Motor neuron (in vitro differentiated cells): ENCODE measurements at regions not wholly inside any gene's neighbourhood (a gene's known extent, or its start where the extent isn't known, plus 50 kb on each side); places are given as distances from the start of the nearest gene placed in this dataset.

Source experiments
- ATAC-seq, 8 experiments: fragments of 200-7000 bp; cut with Tn5 transposase; replicated peaks in 6 of 8; 2 replicates each; pipeline ENCODE4 v1.8.0; 2021; ENCODE audit warnings: mild to moderate bottlenecking in 8 of 8, moderate library complexity in 8 of 8
- H3K27ac ChIP-seq, 2 donors: fragments of 250-450 bp; sonication (Bioruptor Pico); 2 replicates each; pipeline ENCODE4 v1.9.0; 2021; ENCODE audit warnings: antibody characterized with exemption in 2 of 2, mild to moderate bottlenecking in 2 of 2, moderate library complexity in 1 of 2
- H3K4me1 ChIP-seq, 2 donors: fragments of 250-450 bp; sonication (Bioruptor Pico); replicated peaks in 1 of 2; 2 replicates each; pipeline ENCODE4 v1.6.1; 2021; ENCODE audit warnings: antibody characterized with exemption in 2 of 2, mild to moderate bottlenecking in 2 of 2, moderate library complexity in 1 of 2
- H3K4me3 ChIP-seq, 5 donors: fragments of 250-450 bp; sonication (Bioruptor Pico); 2 replicates each; pipeline ENCODE4 v1.9.0; 2021; ENCODE audit warnings: antibody characterized with exemption in 5 of 5, mild to moderate bottlenecking in 5 of 5, moderate library complexity in 4 of 5
- WGBS, 10 experiments: fragments of 450-650 bp; shearing (Covaris generic); methylation state at CpG; one replicate each; pipeline ENCODE4 v1.0.0; 2022; 5-methylcytosine and 5-hydroxymethylcytosine counted together
- in situ Hi-C, 9 experiments: fragments of 400-800 bp; cut with MboI; loops; one replicate each; pipeline ENCODE4 v1.15.0; 2021; ENCODE audit warnings: low sequenced_read_pairs in 9 of 9, low pct_unique_long_range_greater_than_20kb in 2 of 9; ENCODE audit not compliant: unreplicated experiment in 9 of 9

DNA sequence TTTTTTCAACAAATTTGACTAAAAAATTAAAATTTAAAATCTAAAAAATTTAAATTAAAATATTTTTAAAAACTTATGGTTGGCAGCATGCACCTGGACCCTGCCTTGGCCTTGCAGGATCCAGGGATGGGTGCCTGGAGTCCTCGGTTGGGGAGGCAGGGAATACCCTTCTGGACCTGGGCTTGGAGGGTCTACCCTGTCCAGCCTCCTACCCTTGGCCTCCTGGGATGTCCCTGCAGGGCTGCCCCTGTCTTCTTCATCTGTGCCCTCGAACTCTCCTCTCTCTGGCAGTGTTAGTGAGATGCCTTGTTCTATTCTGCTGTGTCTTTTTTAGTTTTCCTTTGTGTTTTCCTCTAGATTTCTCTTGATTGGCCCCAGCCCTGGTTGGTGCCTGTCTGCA lies 68.9 kb upstream of the HAAO start:
- in situ Hi-C loops = loop anchor here in 1 of 9 experiments (25.0 kb wide), 1 partner anchor 376 kb away; the partner anchor contains the start of gene ZFP36L2
- H3K4me3 ChIP-seq = no peak overlapping the region
- H3K27ac ChIP-seq = no peak overlapping the region
- 60 to 100% (median 85%) methylated on average over 1 to 2 of the region's 2 CpGs; no CpG with 5 or more reads in 4 of the 10 experiments for WGBS, 10 experiments
- ATAC-seq = no peak
- H3K4me1 ChIP-seq = no peaks in the 10 kb centered on the region

DNA sequence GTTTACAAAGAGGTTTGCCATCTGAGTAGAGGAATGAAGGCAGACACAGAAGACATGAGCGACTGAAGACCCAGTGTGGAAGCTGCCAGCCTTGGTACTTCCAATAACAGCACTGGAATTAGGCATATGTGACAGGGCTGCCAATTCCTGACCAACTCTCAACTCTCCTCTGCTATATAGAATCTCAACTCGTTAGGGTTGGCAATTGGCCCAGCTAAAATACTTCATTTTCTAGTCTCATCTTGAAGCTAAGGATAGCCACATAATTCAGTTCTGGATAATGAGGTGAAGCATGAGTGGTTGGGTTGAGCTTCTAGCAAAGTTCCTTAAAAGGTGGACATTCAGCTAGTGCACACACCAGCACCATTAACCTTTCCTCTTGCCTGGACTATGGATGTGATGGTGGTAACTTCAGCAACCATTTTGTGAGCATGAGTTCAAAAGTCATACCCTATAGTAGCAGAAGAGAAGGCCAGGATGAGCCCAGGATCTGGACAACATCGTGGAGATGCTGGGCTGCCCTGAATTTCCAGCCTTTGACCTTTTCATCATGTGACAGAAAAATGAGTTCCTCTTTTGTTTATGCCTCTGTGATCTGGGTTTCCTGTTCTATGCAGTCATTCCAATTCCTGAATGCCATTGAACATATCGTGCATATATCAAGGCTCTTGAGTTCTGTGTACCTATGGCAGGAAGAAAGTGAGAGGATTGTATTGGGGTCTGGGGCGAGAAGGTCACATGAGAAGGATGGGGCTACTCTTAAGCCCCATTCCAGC lies 68.1 kb upstream of the HAAO start:
- in situ Hi-C loops = loop anchor here in 1 of 9 experiments (25.0 kb wide), 1 partner anchor 377 kb away; the partner anchor contains the start of gene ZFP36L2
- ATAC-seq = no peak

DNA sequence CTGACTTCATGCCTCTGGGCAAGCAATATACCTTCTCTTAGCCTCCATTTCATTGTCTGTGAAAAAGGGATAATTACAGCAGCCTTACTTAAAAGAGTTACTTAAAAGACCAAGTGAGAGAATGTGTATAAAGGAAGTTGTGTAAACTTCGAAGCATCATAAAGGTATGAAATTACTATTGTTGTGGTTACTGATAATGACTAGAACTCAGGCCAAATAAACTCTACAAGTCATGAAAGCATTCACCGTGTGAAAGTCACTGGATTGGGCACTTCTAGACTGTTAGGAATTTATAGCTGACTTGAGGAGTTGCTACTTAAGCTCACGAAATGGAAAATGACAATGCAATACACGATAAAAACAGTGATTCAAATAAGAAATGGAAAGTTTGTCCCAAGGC lies 67.4 kb upstream of the HAAO start:
- H3K4me3 ChIP-seq = no peak overlapping the region
- ATAC-seq = no peak
- in situ Hi-C loops = loop anchor here in 1 of 9 experiments (25.0 kb wide), 1 partner anchor 378 kb away; the partner anchor contains the start of gene ZFP36L2
- H3K4me1 ChIP-seq = no peaks in the 10 kb centered on the region
- 42 to 96% (median 84%) methylated on average over 2 to 4 of the region's 4 CpGs for WGBS, 10 experiments
- no peak overlapping the region for H3K27ac ChIP-seq

More for the DNA sequence above, 68.1 kb upstream of the HAAO start:
- no peak overlapping the region for H3K27ac ChIP-seq
- WGBS, 10 experiments = 60 to 100% (median 85%) methylated on average over 2 to 4 of the region's 5 CpGs
- no peak overlapping the region for H3K4me3 ChIP-seq
- H3K4me1 ChIP-seq = no peaks in the 10 kb centered on the region

- peak in 3 of 8 experiments; percentile 59 to 67 (median 64) for ATAC-seq
- no peak overlapping the region for H3K4me3 ChIP-seq
- in situ Hi-C loops = loop anchor here in 1 of 9 experiments (25.0 kb wide), 1 partner anchor 378 kb away; the partner anchor contains the start of gene ZFP36L2
- no peak overlapping the region for H3K27ac ChIP-seq
- H3K4me1 ChIP-seq = peaks cover 4 to 5% of the 10 kb centered on the region in 2 donors
- 0 to 86% (median 7%) methylated on average over 1 to 2 of the region's 2 CpGs; no CpG with 5 or more reads in 3 of the 10 experiments for WGBS, 10 experiments
Observed at GRCh38 chr2:42859006-42859552, 66.7 kb upstream of the HAAO start.

DNA sequence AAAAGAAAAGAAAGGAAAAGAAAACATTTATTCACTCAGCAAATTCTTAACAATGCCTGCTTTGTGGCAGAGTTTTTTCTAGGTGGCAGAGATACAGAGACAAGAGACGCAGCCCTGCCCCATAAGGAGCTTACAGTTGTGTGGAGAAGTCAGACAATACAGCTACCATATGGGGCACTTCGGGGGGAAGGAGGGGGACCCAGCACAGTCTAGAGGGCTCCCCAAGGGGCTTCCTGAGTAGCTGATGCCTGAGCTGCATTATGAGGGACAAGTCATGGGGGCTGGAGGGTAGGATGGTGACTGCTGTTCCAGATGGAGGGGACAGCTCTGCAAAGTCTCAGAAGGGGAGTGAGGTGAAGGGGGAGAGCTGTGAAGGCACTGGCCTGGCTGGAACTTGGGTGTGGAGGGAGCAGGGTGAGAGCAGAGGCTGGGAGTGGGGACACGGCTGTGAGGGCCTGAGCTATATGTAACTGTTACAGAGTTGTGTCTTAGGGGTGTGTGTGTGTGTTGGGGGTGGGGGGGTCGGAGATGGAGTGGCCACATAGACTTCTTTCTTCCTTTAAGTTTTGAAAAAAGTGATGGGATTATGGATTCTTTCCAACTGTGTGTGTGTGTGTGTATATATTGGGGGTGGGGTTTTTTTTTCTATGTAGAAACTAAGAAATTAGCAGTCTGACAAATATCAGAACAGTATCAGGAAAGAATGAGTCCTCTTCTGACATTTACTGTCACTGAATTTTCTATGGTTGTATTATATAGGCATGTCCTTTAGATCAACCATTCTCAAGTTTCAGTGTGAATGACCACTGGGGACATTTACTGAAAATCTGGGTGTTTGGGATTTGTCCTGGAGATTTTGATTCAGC lies 66.0 kb upstream of the HAAO start:
- in situ Hi-C loops = loop anchor here in 1 of 9 experiments (25.0 kb wide), 1 partner anchor 379 kb away; the partner anchor contains the start of gene ZFP36L2
- Histone ChIP-seq H3K4me1 (peaks cover 11 to 12% of the 10 kb centered on the region in 2 donors), H3K4me3 (no peak overlapping the region), H3K27ac (no peak overlapping the region)
- 50 to 100% (median 90%) methylated on average over 1 to 2 of the region's 4 CpGs; no CpG with 5 or more reads in 4 of the 10 experiments for WGBS, 10 experiments
- ATAC-seq = no peak

DNA sequence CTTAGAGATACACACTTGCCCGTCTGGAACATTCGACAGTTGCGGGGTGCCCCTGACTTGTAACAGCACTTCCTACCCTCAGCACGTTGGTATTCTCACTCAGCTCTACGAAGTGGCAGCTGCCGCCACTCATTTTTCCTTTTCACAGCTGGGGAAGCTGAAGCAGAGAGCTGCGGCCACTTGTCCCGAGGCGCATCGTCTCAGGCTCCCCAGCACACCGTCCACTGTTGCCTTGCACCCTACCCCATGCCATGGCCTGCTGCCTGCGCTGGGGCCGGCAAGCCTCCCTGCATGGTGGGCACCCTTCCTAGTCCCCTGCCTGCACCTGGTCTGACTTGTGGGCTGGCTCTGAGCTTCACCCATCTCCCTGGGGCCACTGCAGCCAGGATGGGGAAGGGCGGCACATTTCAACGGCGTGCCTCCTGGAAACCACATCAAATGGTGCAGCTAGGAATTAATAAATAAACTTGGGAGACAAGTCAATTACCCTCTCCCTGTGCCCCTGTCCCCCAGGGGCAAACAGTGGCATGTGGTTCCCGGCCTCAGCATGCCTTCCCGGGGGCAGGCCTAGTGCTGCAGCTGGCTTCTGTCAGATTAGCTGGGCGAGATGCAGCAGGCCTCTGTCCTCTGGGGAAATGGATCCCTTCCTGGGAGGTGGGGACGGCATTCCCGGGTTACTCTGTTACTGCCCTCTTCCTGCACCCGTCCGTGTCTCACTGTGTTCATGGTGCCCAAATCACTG lies 64.7 kb upstream of the HAAO start:
- in situ Hi-C loops = loop anchor here in 1 of 9 experiments (25.0 kb wide), 1 partner anchor 380 kb away; the partner anchor contains the start of gene ZFP36L2
- ATAC-seq = peak in 1 of 8 experiments; percentile 65
- Histone ChIP-seq H3K27ac (no peak overlapping the region), H3K4me1 (peaks cover 12 to 19% of the 10 kb centered on the region in 2 donors), H3K4me3 (no peak overlapping the region)
- 57 to 100% (median 85%) methylated on average over 1 to 16 of the region's 23 CpGs; no CpG with 5 or more reads in 3 of the 10 experiments for WGBS, 10 experiments

DNA sequence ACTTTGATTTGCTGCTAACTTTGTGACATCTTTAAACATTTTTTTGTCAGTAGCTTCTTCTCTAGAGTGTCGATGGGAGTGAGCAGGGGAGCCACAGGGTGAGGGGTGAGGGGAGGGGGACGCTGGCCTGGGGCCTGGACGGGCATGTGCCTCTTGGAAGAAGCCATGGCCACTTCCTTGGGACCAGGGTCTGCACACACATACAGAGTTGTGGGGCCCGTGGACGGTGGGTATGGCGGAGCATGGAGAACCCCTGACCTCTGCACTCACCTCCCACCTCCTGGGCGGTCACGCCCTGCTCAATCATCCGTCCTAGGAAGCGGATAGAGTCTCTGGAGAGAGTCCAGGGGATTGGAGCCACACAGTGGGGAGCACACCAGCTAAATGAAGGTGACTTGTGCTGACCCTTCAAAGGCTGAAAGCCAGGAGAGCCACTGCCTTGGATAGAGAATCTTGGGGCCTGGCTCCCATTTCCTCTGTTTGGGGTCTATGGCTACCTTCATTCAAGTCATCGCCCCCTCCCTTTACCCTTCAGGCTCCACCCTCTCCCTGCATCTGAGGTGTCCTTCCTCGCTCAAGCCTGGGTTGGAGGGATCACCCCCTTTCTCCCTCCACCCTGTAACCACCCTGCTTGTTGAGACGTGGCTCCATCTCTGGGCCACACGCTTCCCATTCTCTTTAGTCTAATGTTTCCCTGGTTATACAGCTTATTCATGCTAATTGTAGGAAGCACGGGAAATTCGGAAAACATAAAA lies 63.9 kb upstream of the HAAO start:
- H3K27ac ChIP-seq = no peak overlapping the region
- peaks cover 12 to 19% of the 10 kb centered on the region in 2 donors for H3K4me1 ChIP-seq
- WGBS, 10 experiments = 83 to 100% (median 95%) methylated on average over 1 to 10 of the region's 16 CpGs; no CpG with 5 or more reads in 6 of the 10 experiments
- no peak overlapping the region for H3K4me3 ChIP-seq
- in situ Hi-C loops = loop anchor here in 1 of 9 experiments (25.0 kb wide), 1 partner anchor 381 kb away; the partner anchor contains the start of gene ZFP36L2
- ATAC-seq = no peak

DNA sequence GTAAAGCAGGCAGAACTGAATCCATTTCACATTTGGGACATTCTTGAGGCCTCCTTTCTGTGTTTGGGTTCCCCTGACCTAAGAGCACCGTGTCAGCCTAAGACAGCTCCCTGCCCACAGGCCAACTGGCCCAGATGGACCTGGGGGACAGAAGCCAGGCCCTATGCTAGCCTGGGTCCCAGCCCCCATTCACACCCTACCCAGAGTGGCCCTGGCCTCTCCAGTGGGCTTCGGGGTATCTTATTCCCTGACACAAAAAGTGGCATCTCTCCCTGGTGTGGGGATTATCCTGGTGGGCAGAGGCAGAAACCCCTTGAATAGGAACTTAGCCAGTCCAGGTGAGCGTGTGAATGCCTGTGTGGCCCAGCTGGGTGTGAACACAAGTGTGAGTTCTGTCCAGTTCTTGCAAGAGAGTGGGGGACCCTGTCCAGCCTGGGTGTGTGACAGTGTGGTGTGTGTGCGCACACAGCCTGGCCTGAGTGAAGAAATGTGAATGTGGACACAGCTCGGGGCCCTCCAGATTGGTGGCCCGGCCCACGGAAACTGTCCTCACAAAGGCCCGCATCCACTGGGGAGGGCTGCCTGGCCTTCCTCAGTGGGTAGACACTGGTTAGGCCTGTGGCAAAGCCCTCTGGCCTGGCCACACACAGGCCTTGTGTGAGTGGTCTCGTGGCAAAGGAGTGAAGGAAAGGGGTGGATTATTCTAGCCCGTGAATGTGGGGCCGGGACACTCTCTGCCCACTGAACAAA lies 63.0 kb upstream of the HAAO start:
- H3K27ac ChIP-seq = no peak overlapping the region
- no peak for ATAC-seq
- in situ Hi-C loops = loop anchor here in 1 of 9 experiments (25.0 kb wide), 1 partner anchor 382 kb away; the partner anchor contains the start of gene ZFP36L2
- WGBS, 10 experiments = 30 to 100% (median 96%) methylated on average over 1 to 3 of the region's 11 CpGs; no CpG with 5 or more reads in 4 of the 10 experiments
- H3K4me3 ChIP-seq = no peak overlapping the region
- H3K4me1 ChIP-seq = peaks cover 12 to 19% of the 10 kb centered on the region in 2 donors

DNA sequence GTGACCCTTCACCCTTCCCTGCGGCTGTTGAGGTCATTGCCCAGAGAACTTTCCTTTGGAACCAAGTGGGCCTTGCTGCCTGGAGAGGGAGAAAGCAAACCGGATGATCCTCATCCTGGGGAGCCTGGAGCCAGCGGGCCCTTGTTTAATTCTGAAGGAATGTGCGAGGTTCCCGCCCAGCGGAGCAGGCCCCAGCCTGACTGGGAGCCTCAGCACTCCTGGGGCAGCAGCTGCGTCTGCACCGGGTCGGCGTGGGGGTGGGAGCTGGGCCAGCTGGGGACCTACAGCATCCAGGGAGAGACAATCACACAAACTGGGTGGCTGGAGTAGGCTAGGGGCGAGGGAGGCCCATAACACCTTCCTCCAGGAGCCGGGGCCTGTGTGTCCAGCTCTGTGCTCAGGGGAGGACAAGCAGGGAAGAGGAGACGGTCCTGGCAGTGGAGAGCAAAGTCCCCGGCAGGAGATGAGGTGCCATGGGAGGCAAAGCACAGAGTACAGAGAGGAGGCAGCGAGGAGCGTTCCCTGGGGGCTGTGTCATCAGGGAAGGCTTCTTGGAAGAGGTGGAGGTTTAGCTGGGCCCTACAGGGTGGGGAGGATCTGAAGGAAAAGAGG lies 61.9 kb upstream of the HAAO start:
- H3K27ac ChIP-seq = peak overlapping the region in 1 of 2 donors; percentile 74
- in situ Hi-C loops = loop anchor here in 1 of 9 experiments (25.0 kb wide), 1 partner anchor 383 kb away; the partner anchor contains the start of gene ZFP36L2
- H3K4me1 ChIP-seq = peaks cover 12 to 19% of the 10 kb centered on the region in 2 donors
- 20 to 90% (median 70%) methylated on average over 1 to 4 of the region's 16 CpGs; no CpG with 5 or more reads in 6 of the 10 experiments for WGBS, 10 experiments
- ATAC-seq = peak in 3 of 8 experiments; percentile 21 to 67 (median 26)
- H3K4me3 ChIP-seq = no peak overlapping the region

DNA sequence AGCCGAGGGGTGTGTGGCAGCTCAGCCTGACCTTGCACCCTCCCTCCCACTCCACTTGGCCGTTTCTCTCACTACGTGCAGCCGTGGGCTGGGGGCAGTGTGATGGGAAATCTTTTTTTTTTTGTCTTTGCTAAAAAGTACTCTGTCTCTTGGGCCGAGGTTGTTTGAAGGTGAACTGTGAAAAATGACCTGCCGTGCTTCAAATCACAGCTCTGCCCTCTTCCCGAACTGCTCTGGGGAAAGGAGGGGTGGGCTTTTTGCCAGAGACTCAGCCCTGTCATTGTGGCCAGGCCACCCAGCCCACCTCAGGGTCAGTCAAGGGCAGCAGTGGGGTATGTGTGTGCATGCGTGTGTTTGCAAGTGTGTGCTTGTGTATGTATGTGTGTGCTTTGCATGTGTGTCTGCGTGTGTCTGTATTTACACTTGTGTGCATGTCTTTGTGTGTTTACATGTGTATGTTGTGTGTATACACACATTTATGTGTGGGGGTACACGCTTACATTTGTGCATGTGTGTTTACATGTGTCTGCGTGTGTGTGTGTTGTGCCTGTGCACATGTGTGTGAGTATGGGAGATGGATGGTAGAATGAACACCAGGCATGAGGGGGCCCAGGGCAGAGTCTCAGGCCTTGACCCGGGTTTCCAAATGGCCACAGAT lies 61.3 kb upstream of the HAAO start:
- H3K4me1 ChIP-seq = peaks cover 12 to 19% of the 10 kb centered on the region in 2 donors
- peak overlapping the region in 1 of 2 donors; percentile 74 for H3K27ac ChIP-seq
- H3K4me3 ChIP-seq = no peak overlapping the region
- WGBS, 10 experiments = 28 to 83% (median 60%) methylated on average over 2 to 6 of the region's 12 CpGs; no CpG with 5 or more reads in 2 of the 10 experiments
- ATAC-seq = peak in 4 of 8 experiments; percentile 16 to 38 (median 31)
- in situ Hi-C loops = loop anchor here in 1 of 9 experiments (25.0 kb wide), 1 partner anchor 384 kb away; the partner anchor contains the start of gene ZFP36L2
